SU-DHL-6 (cell line): ENCODE measurements at regions not wholly inside any gene's neighbourhood (a gene's known extent, or its start where the extent isn't known, plus 50 kb on each side); places are given as distances from the start of the nearest gene placed in this dataset.

Experiments used
- EZH2phosphoT487 ChIP-seq: fragments of 200-600 bp; sonication (generic), shearing (Covaris generic); conservative IDR thresholded peaks from 2 replicates; pipeline ENCODE4 v1.6.1; 2018; ENCODE audit warnings: mild to moderate bottlenecking, antibody characterized with exemption, low read length, moderate library complexity, mixed read lengths
- TF ChIP-seq, protein P1 (sequence below): fragments of 200-600 bp; sonication (generic); IDR thresholded peaks from one replicate; pipeline ENCODE4 v1.5.1; 2017; ENCODE audit warnings: antibody characterized with exemption, mild to moderate bottlenecking, low read length, moderate library complexity; ENCODE audit not compliant: insufficient read depth, poor library complexity, severe bottlenecking

DNA sequence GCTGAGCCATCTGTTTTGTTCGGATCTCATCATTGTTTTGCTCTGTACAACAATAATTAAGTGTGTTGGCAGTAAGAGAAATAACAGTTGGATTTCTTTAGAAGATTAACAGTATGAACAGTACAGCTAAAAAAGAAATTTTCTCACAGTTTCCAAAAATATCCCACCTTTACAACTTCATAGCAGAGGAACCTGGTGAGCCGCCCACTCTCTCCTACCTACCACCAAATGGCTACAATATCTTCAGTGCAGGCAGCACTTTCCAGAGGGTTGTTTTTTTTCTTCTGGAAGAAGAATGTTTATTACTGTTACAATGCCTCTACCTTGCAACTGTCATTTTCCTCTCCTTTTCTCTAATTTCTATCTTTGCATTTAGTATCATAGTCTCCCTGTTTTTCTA is 1577.5 kb upstream of the PRR20A start:
- TF ChIP-seq, protein P1, sequence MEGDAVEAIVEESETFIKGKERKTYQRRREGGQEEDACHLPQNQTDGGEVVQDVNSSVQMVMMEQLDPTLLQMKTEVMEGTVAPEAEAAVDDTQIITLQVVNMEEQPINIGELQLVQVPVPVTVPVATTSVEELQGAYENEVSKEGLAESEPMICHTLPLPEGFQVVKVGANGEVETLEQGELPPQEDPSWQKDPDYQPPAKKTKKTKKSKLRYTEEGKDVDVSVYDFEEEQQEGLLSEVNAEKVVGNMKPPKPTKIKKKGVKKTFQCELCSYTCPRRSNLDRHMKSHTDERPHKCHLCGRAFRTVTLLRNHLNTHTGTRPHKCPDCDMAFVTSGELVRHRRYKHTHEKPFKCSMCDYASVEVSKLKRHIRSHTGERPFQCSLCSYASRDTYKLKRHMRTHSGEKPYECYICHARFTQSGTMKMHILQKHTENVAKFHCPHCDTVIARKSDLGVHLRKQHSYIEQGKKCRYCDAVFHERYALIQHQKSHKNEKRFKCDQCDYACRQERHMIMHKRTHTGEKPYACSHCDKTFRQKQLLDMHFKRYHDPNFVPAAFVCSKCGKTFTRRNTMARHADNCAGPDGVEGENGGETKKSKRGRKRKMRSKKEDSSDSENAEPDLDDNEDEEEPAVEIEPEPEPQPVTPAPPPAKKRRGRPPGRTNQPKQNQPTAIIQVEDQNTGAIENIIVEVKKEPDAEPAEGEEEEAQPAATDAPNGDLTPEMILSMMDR, result no peak
- TF ChIP-seq EZH2phosphoT487, result no peak
